Neural cell (in vitro differentiated cells): ENCODE measurements at regions not wholly inside any gene's neighbourhood (a gene's known extent, or its start where the extent isn't known, plus 50 kb on each side); places are given as distances from the start of the nearest gene placed in this dataset.

ENCODE experiments used
- CTCF ChIP-seq: fragments of 450-650 bp; IDR thresholded peaks from 2 replicates; pipeline ENCODE4 v1.5.1; 2014; ENCODE audit warnings: antibody characterized with exemption, mild to moderate bottlenecking, moderate library complexity; ENCODE audit not compliant: poor library complexity, severe bottlenecking
- POLR2AphosphoS5 ChIP-seq: IDR thresholded peaks from 2 replicates; pipeline ENCODE4 v1.6.1; 2012
- REST ChIP-seq: IDR thresholded peaks from 2 replicates; pipeline ENCODE4 v1.6.1; 2012; ENCODE audit warnings: borderline replicate concordance

- TF ChIP-seq CTCF, result no peak
- no peak for TF ChIP-seq REST
- no peak for TF ChIP-seq POLR2AphosphoS5
These were observed 60.4 kb downstream of the IL12A start for GRCh38 chr3:160049038-160049437.
